HEK293 (cell line): ENCODE measurements at regions not wholly inside any gene's neighbourhood (a gene's known extent, or its start where the extent isn't known, plus 50 kb on each side); places are given as distances from the start of the nearest gene placed in this dataset.

Experiments
- CTCF ChIA-PET: fragments of 350-600 bp; formaldehyde crosslinking; extraction: SDS; loops from one replicate; lab custom pipeline; 2021; ENCODE audit warnings: antibody characterized with exemption; lab: Yijun Ruan, JAX
- POLR2A ChIA-PET: fragments of 300-600 bp; formaldehyde crosslinking; extraction: SDS; loops from one replicate; lab custom pipeline; 2020; ENCODE audit warnings: antibody characterized with exemption, inconsistent platforms; lab: Yijun Ruan, JAX
- H3K27ac ChIP-seq: fragments of 200-500 bp; sonication (Bioruptor generic); 2 replicates; pipeline ENCODE4 v1.5.1; 2014; ENCODE audit warnings: low read depth, low read length, control low read depth, inconsistent platforms; ENCODE audit errors: extremely low read depth
- H3K36me3 ChIP-seq, 2 experiments: fragments of 200-500 bp in 1 of 2; sonication (Bioruptor generic) in 1 of 2; 1 replicate in 1 of 2; 2 replicates in 1 of 2; pipeline ENCODE4 v1.5.1; 2014 to 2017; ENCODE audit warnings: inconsistent platforms in 2 of 2, low read length in 2 of 2; ENCODE audit not compliant: control insufficient read depth in 2 of 2, insufficient read depth in 1 of 2
- H3K4me1 ChIP-seq: fragments of 200-500 bp; sonication (Bioruptor generic); 2 replicates; pipeline ENCODE4 v1.5.1; 2014; ENCODE audit warnings: mild to moderate bottlenecking, low read length, inconsistent platforms; ENCODE audit not compliant: control insufficient read depth, insufficient read depth
- H3K4me3 ChIP-seq: 2 replicates; pipeline ENCODE4 v1.5.1; 2011; ENCODE audit warnings: low read depth, mild to moderate bottlenecking, control low read depth, low read length, moderate library complexity
- H3K9me3 ChIP-seq: fragments of 200-500 bp; sonication (Bioruptor generic); 2 replicates; pipeline ENCODE4 v1.5.1; 2014; ENCODE audit warnings: low read depth, low read length, inconsistent platforms; ENCODE audit not compliant: control insufficient read depth, insufficient read depth
- BCL11A ChIP-seq: fragments of 450-650 bp; formaldehyde crosslinking; IDR thresholded peaks from 2 replicates; pipeline ENCODE4 v1.5.1; 2016; ENCODE audit warnings: low read depth, missing biosample characterization, missing genetic modification characterization
- EGR2 ChIP-seq: fragments of 450-650 bp; formaldehyde crosslinking; IDR thresholded peaks from 2 replicates; pipeline ENCODE4 v1.5.1; 2016; ENCODE audit warnings: low read depth, missing biosample characterization, missing genetic modification characterization
- FEZF1 ChIP-seq: fragments of 450-650 bp; formaldehyde crosslinking; IDR thresholded peaks from 2 replicates; pipeline ENCODE4 v1.5.1; 2016; ENCODE audit warnings: missing biosample characterization, missing genetic modification characterization
- GLIS2 ChIP-seq: fragments of 450-650 bp; formaldehyde crosslinking; IDR thresholded peaks from 2 replicates; pipeline ENCODE4 v1.5.1; 2016; ENCODE audit warnings: missing biosample characterization, missing genetic modification characterization
- HOXD13 ChIP-seq: sonication (generic); formaldehyde crosslinking; IDR thresholded peaks from 2 replicates; pipeline ENCODE4 v1.8.0; 2022; ENCODE audit warnings: missing genetic modification reagents, borderline replicate concordance
- SETDB1 ChIP-seq: IDR thresholded peaks from one replicate; pipeline ENCODE4 v1.6.1; 2017; ENCODE audit warnings: mild to moderate bottlenecking, low read length, moderate library complexity, mixed read lengths; ENCODE audit not compliant: insufficient read length
- TRIM28 ChIP-seq: IDR thresholded peaks from 2 replicates; pipeline ENCODE4 v1.6.1; 2011; ENCODE audit warnings: low read length, control low read depth, borderline replicate concordance
- WT1 ChIP-seq: fragments of 450-650 bp; formaldehyde crosslinking; IDR thresholded peaks from 2 replicates; pipeline ENCODE4 v1.5.1; 2016; ENCODE audit warnings: missing biosample characterization, missing genetic modification characterization
- ZNF10 ChIP-seq: fragments of 450-650 bp; formaldehyde crosslinking; IDR thresholded peaks from 2 replicates; pipeline ENCODE4 v1.5.1; 2017; ENCODE audit warnings: missing biosample characterization, missing genetic modification characterization
- ZNF132 ChIP-seq: fragments of 450-650 bp; formaldehyde crosslinking; IDR thresholded peaks from 2 replicates; pipeline ENCODE4 v1.5.1; 2017; ENCODE audit warnings: missing biosample characterization, missing genetic modification characterization, borderline replicate concordance
- ZNF133 ChIP-seq: fragments of 450-650 bp; formaldehyde crosslinking; IDR thresholded peaks from 2 replicates; pipeline ENCODE4 v1.5.1; 2016; ENCODE audit warnings: missing biosample characterization, missing genetic modification characterization
- ZNF146 ChIP-seq: fragments of 450-650 bp; formaldehyde crosslinking; IDR thresholded peaks from 2 replicates; pipeline ENCODE4 v1.5.1; 2016; ENCODE audit warnings: missing biosample characterization, missing genetic modification characterization
- ZNF24 ChIP-seq: fragments of 450-650 bp; formaldehyde crosslinking; IDR thresholded peaks from 2 replicates; pipeline ENCODE4 v1.5.1; 2016; ENCODE audit warnings: missing biosample characterization, missing genetic modification characterization
- ZNF274 ChIP-seq, 2 experiments: fragments of 200-500 bp in 1 of 2; fragments of 450-650 bp in 1 of 2; sonication (Bioruptor generic) in 1 of 2; formaldehyde crosslinking in 1 of 2; IDR thresholded peaks; 2 replicates each; pipeline versions ENCODE4 v1.5.1 to v1.6.1; 2014 to 2016; ENCODE audit warnings: borderline replicate concordance in 1 of 2, inconsistent platforms in 1 of 2, low read length in 1 of 2, missing biosample characterization in 1 of 2, missing genetic modification characterization in 1 of 2
- ZNF629 ChIP-seq: fragments of 450-650 bp; formaldehyde crosslinking; IDR thresholded peaks from 2 replicates; pipeline ENCODE4 v1.5.1; 2017; ENCODE audit warnings: missing biosample characterization, missing genetic modification characterization
- ZNF792 ChIP-seq: fragments of 450-650 bp; formaldehyde crosslinking; IDR thresholded peaks from 2 replicates; pipeline ENCODE4 v1.5.1; 2016; ENCODE audit warnings: missing biosample characterization, missing genetic modification characterization
- TF ChIP-seq, protein P1 (sequence below): fragments of 450-650 bp; formaldehyde crosslinking; optimal IDR thresholded peaks from 2 replicates; pipeline ENCODE3; 2016; ENCODE audit warnings: missing biosample characterization, mild to moderate bottlenecking, missing genetic modification characterization
- TF ChIP-seq, protein P2 (sequence below): fragments of 450-650 bp; formaldehyde crosslinking; IDR thresholded peaks from 2 replicates; pipeline ENCODE4 v1.5.1; 2016; ENCODE audit warnings: missing biosample characterization, missing genetic modification characterization

DNA sequence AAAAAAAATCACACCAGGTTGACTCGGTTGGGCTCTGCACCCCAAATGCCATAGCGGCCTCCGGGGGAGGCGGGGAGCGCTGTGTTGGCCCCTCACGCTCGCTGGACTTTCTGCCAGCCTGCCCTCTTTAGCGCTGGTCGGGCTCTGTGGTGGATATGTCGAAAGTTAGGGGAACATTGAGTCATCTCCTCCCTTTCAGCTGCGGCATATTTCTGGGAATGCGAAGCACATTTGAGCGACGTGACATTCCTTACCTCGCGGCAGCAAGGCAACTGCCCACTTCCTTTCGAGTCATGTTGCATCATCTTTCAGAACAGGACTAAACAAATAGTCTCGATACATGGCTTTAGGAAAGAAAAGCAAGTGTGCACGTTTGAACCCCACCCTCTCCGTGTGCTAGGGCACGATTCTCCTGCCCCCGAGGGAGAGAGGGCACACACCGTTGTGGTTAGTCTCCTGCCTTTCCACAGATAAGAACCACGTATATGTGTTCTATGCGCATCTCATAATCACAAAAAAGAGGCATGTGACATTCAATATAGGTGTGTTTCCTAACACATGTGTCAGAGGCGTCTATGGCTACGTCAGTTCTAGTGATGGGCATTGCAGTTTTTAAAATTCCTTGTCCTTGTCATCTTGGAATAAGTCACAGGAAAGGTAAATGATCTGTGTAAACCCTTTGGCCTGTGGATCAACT is 105.9 kb upstream of the SLC45A1 start:
- no peaks in the 10 kb centered on the region for H3K4me1 ChIP-seq
- no peak overlapping the region for H3K27ac ChIP-seq
- ChIA-PET CTCF (interaction anchor here (0.5 to 1.0 kb wide), 4 partner anchors 8 to 726 kb away, joined by 3 to 4 read pairs (median 3); no protein-coding TSS in a partner anchor), POLR2A (interaction anchor here (0.6 kb wide), 1 partner anchor 75 kb away, joined by 3 read pairs; no protein-coding TSS in a partner anchor)
- H3K9me3 ChIP-seq, result no peaks in the 10 kb centered on the region
- H3K36me3 ChIP-seq, result no peaks in the 10 kb centered on the region
- no peak overlapping the region for H3K4me3 ChIP-seq
- TF ChIP-seq EGR2 (tag by site-specific recombination) (no peak), HOXD13 (CRISPR knock-in tag) (peak; percentile 91; the same call in 1 of the 2 replicates), SETDB1 (peak; percentile 19)

DNA sequence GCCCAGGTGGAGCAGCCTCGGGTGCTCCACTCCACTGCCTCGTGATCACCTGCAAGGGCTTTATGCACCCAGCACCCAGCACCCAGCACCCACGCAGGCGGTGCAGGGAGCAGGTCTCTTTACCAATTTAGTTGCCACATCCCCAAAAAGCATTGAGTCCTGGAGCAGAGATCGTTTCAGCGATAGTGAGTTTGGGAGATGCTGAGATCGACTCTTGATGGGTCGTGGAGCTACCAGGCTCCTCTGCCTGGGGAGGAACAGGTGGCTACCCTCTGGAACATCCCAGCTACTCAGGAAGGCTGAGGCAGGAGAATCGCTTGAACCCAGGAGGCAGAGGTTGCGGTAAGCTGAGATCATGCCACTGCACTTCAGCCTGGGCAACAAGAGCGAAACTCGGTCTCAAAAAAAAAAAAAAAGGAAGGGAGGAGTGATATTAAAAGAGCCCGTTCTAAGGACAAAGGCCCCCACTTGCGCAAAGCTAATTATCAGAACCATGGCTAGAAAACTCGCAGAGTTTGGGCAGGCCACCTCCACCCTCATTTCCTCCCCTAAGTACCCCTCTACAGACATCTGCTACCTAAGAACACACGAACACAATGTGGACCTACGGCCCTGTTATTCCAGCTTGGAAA is 106.5 kb upstream of the SLC45A1 start:
- no peak for TF ChIP-seq ZNF274 (IDR thresholded peaks at IDR 0.05; ENCODE audit: low read length)
- no peak for TF ChIP-seq ZNF274 (tag by site-specific recombination; IDR thresholded peaks at IDR 0.05; ENCODE audit: borderline replicate concordance)
- no peak for TF ChIP-seq ZNF146 (tag by site-specific recombination)
- no peak for TF ChIP-seq HOXD13 (CRISPR knock-in tag)
- TF ChIP-seq TRIM28, result no peak
- no peak for TF ChIP-seq GLIS2 (tag by site-specific recombination)
- no peak for TF ChIP-seq FEZF1 (tag by site-specific recombination)
- TF ChIP-seq ZNF792 (tag by site-specific recombination), result no peak
- TF ChIP-seq ZNF629 (tag by site-specific recombination), result no peak
- TF ChIP-seq ZNF132, result no peak
- TF ChIP-seq, protein P1, sequence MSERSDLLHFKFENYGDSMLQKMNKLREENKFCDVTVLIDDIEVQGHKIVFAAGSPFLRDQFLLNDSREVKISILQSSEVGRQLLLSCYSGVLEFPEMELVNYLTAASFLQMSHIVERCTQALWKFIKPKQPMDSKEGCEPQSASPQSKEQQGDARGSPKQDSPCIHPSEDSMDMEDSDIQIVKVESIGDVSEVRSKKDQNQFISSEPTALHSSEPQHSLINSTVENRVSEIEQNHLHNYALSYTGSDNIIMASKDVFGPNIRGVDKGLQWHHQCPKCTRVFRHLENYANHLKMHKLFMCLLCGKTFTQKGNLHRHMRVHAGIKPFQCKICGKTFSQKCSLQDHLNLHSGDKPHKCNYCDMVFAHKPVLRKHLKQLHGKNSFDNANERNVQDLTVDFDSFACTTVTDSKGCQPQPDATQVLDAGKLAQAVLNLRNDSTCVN, result no peak
- no peak for TF ChIP-seq EGR2 (tag by site-specific recombination)
- TF ChIP-seq ZNF10 (tag by site-specific recombination), result no peak
- TF ChIP-seq, protein P2, sequence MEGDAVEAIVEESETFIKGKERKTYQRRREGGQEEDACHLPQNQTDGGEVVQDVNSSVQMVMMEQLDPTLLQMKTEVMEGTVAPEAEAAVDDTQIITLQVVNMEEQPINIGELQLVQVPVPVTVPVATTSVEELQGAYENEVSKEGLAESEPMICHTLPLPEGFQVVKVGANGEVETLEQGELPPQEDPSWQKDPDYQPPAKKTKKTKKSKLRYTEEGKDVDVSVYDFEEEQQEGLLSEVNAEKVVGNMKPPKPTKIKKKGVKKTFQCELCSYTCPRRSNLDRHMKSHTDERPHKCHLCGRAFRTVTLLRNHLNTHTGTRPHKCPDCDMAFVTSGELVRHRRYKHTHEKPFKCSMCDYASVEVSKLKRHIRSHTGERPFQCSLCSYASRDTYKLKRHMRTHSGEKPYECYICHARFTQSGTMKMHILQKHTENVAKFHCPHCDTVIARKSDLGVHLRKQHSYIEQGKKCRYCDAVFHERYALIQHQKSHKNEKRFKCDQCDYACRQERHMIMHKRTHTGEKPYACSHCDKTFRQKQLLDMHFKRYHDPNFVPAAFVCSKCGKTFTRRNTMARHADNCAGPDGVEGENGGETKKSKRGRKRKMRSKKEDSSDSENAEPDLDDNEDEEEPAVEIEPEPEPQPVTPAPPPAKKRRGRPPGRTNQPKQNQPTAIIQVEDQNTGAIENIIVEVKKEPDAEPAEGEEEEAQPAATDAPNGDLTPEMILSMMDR (tag by site-specific recombination), result no peak
- TF ChIP-seq BCL11A (tag by site-specific recombination), result no peak
- no peak for TF ChIP-seq ZNF24
- no peak for TF ChIP-seq ZNF133 (tag by site-specific recombination)
- TF ChIP-seq WT1 (tag by site-specific recombination), result no peak
- H3K27ac ChIP-seq, result no peak overlapping the region
- H3K36me3 ChIP-seq, result no peaks in the 10 kb centered on the region
- no peaks in the 10 kb centered on the region for H3K4me1 ChIP-seq
- ChIA-PET POLR2A (interaction anchor here (0.6 kb wide), 1 partner anchor 75 kb away, joined by 3 read pairs; no protein-coding TSS in a partner anchor), CTCF (interaction anchor here (0.5 to 1.0 kb wide), 4 partner anchors 8 to 725 kb away, joined by 3 to 4 read pairs (median 3); no protein-coding TSS in a partner anchor)
- no peaks in the 10 kb centered on the region for H3K9me3 ChIP-seq
- H3K4me3 ChIP-seq, result no peak overlapping the region
